Peyer's patch (tissue), 4 donors: ENCODE measurements at regions not wholly inside any gene's neighbourhood (a gene's known extent, or its start where the extent isn't known, plus 50 kb on each side); places are given as distances from the start of the nearest gene placed in this dataset.
A peak's percentile ranks its signal among the peaks of the same experiment; 100 is the strongest.

Experiments
- DNase-seq, 3 donors: peaks; one replicate each; pipeline ENCODE4 v3.0.0-alpha.2; 2017 to 2019
- H3K27ac ChIP-seq, 4 donors: fragments of 200-600 bp; sonication (generic); one replicate each; pipeline ENCODE4 v1.5.1; 2016 to 2019
- H3K27me3 ChIP-seq, 2 donors: fragments of 200-600 bp; sonication (generic); one replicate each; pipeline ENCODE4 v1.5.1; 2019
- H3K36me3 ChIP-seq, 3 donors: fragments of 200-600 bp; sonication (generic); one replicate each; pipeline ENCODE4 v1.5.1; 2016 to 2019
- H3K4me1 ChIP-seq, 4 donors: fragments of 200-600 bp; sonication (generic); one replicate each; pipeline ENCODE4 v1.5.1; 2016 to 2019
- H3K4me3 ChIP-seq, 4 donors: fragments of 200-600 bp; sonication (generic); 1 replicate in 3 of 4; 2 replicates in 1 of 4; pipeline ENCODE4 v1.5.1; 2016 to 2019; ENCODE audit warnings: mild to moderate bottlenecking in 1 of 4
- H3K9me3 ChIP-seq, 4 donors: fragments of 200-600 bp; sonication (generic); one replicate each; pipeline ENCODE4 v1.5.1; 2016 to 2019; ENCODE audit warnings: mild to moderate bottlenecking in 1 of 4
- CTCF ChIP-seq, 6 experiments: fragments of 450-650 bp in 4 of 6; fragments of 200-600 bp in 2 of 6; sonication (generic) in 1 of 6; IDR thresholded peaks; one replicate each; pipeline ENCODE4 v1.5.1; 2017 to 2019; ENCODE audit warnings: antibody characterized with exemption in 6 of 6, mild to moderate bottlenecking in 3 of 6, moderate library complexity in 1 of 6
- POLR2A ChIP-seq, 2 donors: fragments of 450-650 bp; IDR thresholded peaks; one replicate each; pipeline ENCODE4 v1.5.1; 2017; ENCODE audit warnings: antibody characterized with exemption in 2 of 2, mild to moderate bottlenecking in 2 of 2, moderate library complexity in 2 of 2

- Histone ChIP-seq H3K27ac (no peak overlapping the region), H3K9me3 (peaks cover 0 to 3% (median 0%) of the 10 kb centered on the region in 4 donors), H3K27me3 (no peaks in the 10 kb centered on the region), H3K4me3 (no peak overlapping the region), H3K4me1 (no peaks in the 10 kb centered on the region), H3K36me3 (no peaks in the 10 kb centered on the region)
- DNase-seq = no peak
- TF ChIP-seq CTCF (IDR thresholded peaks at IDR 0.05) (no peak), POLR2A (IDR thresholded peaks at IDR 0.05) (no peak)
These were observed 148.6 kb upstream of the PITX1 start for GRCh38 chr5:135182675-135183074.

- H3K4me1 ChIP-seq = no peaks in the 10 kb centered on the region
- TF ChIP-seq POLR2A (IDR thresholded peaks at IDR 0.05) (no peak), CTCF (IDR thresholded peaks at IDR 0.05) (no peak)
These were observed 147.6 kb upstream of the PITX1 start for GRCh38 chr5:135181653-135182052.

GRCh38 chr5:135179308-135179980, 145.4 kb upstream of the PITX1 start:
- H3K4me1 ChIP-seq = no peaks in the 10 kb centered on the region
- no peaks in the 10 kb centered on the region for H3K36me3 ChIP-seq
- H3K27me3 ChIP-seq = no peaks in the 10 kb centered on the region
- H3K9me3 ChIP-seq = peaks cover 0 to 3% (median 0%) of the 10 kb centered on the region in 4 donors
- TF ChIP-seq POLR2A (IDR thresholded peaks at IDR 0.05) (no peak), CTCF (IDR thresholded peaks at IDR 0.05) (no peak)
- no peak overlapping the region for H3K27ac ChIP-seq
- no peak for DNase-seq
- H3K4me3 ChIP-seq = no peak overlapping the region

More at GRCh38 chr5:135181653-135182052, 147.6 kb upstream of the PITX1 start:
- H3K9me3 ChIP-seq = peaks cover 0 to 3% (median 0%) of the 10 kb centered on the region in 4 donors
- no peak overlapping the region for H3K27ac ChIP-seq
- H3K4me3 ChIP-seq = no peak overlapping the region
- no peaks in the 10 kb centered on the region for H3K36me3 ChIP-seq
- H3K27me3 ChIP-seq = no peaks in the 10 kb centered on the region
- DNase-seq = no peak

GRCh38 chr5:135178476-135179155, 144.6 kb upstream of the PITX1 start:
- no peak overlapping the region for H3K27ac ChIP-seq
- no peaks in the 10 kb centered on the region for H3K27me3 ChIP-seq
- no peak overlapping the region for H3K4me3 ChIP-seq
- peaks cover 0 to 3% (median 0%) of the 10 kb centered on the region in 4 donors for H3K9me3 ChIP-seq
- TF ChIP-seq CTCF (IDR thresholded peaks at IDR 0.05) = no peak
- no peak for TF ChIP-seq POLR2A (IDR thresholded peaks at IDR 0.05)
- no peaks in the 10 kb centered on the region for H3K36me3 ChIP-seq
- peak in 1 of 3 donors; percentile 34 for DNase-seq
- H3K4me1 ChIP-seq = no peaks in the 10 kb centered on the region

- Histone ChIP-seq H3K9me3 (peaks cover 0 to 3% (median 0%) of the 10 kb centered on the region in 4 donors), H3K4me3 (no peak overlapping the region), H3K27ac (no peak overlapping the region), H3K27me3 (no peaks in the 10 kb centered on the region), H3K4me1 (no peaks in the 10 kb centered on the region), H3K36me3 (no peaks in the 10 kb centered on the region)
- TF ChIP-seq CTCF (IDR thresholded peaks at IDR 0.05) (no peak), POLR2A (IDR thresholded peaks at IDR 0.05) (no peak)
- DNase-seq = no peak
These were observed 143.6 kb upstream of the PITX1 start for GRCh38 chr5:135177591-135177990.
